GM12873 (cell line): ENCODE measurements at regions not wholly inside any gene's neighbourhood (a gene's known extent, or its start where the extent isn't known, plus 50 kb on each side); places are given as distances from the start of the nearest gene placed in this dataset.

Experiments used
- TF ChIP-seq, protein P1 (sequence below): IDR thresholded peaks from 2 replicates; pipeline ENCODE4 v1.5.1; 2012; ENCODE audit warnings: low read depth, mild to moderate bottlenecking, moderate library complexity, low read length, control low read depth; ENCODE audit not compliant: insufficient read depth; ENCODE audit errors: missing control alignments

GRCh38 chr12:102691773-102692555 is 211.6 kb upstream of the IGF1 start:
- TF ChIP-seq, protein P1, sequence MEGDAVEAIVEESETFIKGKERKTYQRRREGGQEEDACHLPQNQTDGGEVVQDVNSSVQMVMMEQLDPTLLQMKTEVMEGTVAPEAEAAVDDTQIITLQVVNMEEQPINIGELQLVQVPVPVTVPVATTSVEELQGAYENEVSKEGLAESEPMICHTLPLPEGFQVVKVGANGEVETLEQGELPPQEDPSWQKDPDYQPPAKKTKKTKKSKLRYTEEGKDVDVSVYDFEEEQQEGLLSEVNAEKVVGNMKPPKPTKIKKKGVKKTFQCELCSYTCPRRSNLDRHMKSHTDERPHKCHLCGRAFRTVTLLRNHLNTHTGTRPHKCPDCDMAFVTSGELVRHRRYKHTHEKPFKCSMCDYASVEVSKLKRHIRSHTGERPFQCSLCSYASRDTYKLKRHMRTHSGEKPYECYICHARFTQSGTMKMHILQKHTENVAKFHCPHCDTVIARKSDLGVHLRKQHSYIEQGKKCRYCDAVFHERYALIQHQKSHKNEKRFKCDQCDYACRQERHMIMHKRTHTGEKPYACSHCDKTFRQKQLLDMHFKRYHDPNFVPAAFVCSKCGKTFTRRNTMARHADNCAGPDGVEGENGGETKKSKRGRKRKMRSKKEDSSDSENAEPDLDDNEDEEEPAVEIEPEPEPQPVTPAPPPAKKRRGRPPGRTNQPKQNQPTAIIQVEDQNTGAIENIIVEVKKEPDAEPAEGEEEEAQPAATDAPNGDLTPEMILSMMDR = no peak

- TF ChIP-seq, protein P1 = no peak
Observed at GRCh38 chr12:102690253-102690652, 209.9 kb upstream of the IGF1 start.

DNA sequence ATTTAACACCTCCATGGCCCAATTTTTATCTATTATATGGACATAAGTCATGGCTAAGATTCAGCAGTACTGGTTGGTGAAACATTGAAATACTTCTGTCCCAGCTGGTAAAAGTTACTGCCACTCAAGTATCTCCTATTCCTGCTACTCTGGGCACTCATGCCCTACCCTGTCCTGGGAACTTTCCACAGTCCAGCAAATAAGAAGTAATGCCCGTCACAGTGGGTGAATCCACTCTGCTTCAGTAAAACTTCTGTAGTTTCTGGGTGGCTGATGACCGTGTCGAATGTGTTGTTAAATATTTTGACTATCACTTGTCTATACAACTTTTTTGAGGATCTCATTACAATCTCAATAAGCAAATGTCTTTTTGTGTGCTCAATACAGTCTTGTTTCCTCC is 209.3 kb upstream of the IGF1 start:
- TF ChIP-seq, protein P1 = no peak

- TF ChIP-seq, protein P1 = no peak
Observed at GRCh38 chr12:102687523-102687922, 207.2 kb upstream of the IGF1 start.

DNA sequence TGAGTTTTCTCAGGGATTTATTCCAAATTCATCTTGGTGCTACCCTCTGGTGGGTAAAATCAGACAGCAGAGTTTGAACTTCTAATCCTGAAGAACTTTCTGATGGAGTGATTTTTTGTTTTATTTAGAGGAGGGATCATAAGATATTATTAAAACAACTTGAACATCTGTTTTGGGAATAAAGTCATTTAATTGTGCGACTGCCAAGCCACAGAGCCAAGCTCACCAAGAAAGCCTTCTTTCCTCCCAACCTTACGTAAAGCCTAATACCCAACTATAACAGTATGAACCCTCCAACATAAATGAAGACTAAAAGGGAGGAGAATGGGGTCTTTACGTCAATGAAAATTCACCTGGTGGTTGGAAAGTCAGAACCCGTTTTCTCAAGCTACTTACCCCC is 205.5 kb upstream of the IGF1 start:
- TF ChIP-seq, protein P1 = no peak

DNA sequence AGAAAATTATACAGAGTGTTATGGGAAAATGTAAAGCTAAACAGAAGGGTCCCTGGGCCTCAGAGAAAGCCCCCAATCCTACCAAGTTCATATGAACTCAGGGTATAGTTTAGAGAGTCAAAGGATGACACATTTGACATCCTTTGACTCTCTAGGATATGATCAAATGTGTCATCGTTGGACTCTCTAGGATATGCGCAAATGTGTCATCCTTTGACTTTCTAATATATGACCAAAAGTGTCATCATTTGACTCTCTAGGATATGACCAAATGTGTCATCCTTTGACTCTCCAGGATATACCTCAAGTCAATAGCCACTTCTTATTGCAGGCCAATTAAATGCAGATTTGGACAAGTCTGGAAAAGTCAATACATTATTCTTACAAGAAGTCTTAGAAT is 204.8 kb upstream of the IGF1 start:
- TF ChIP-seq, protein P1 = no peak

GRCh38 chr12:102682366-102683289 is 202.3 kb upstream of the IGF1 start:
- TF ChIP-seq, protein P1 = no peak
